Spleen (tissue), 11 donors: ENCODE measurements at regions not wholly inside any gene's neighbourhood (a gene's known extent, or its start where the extent isn't known, plus 50 kb on each side); places are given as distances from the start of the nearest gene placed in this dataset.
A peak's percentile ranks its signal among the peaks of the same experiment; 100 is the strongest.

Experiments used
- DNase-seq: peaks from one replicate; pipeline ENCODE4 v3.0.0-alpha.2; 2020
- H3K27ac ChIP-seq, 8 donors: fragments of 200-600 bp; sonication (generic) in 7 of 8; 1 replicate in 4 of 8; 2 replicates in 4 of 8; pipeline versions ENCODE4 v1.5.0 to v1.8.0; 2016 to 2021; ENCODE audit warnings: inconsistent platforms in 4 of 8, mild to moderate bottlenecking in 4 of 8, moderate library complexity in 1 of 8
- H3K27me3 ChIP-seq, 7 donors: fragments of 200-600 bp; sonication (generic) in 6 of 7; replicated peaks in 1 of 7; 1 replicate in 4 of 7; 2 replicates in 3 of 7; pipeline versions ENCODE4 v1.5.0 to v1.8.0; 2016 to 2021; ENCODE audit warnings: inconsistent platforms in 3 of 7, mild to moderate bottlenecking in 1 of 7
- H3K36me3 ChIP-seq, 6 donors: fragments of 200-600 bp; sonication (generic) in 5 of 6; 1 replicate in 4 of 6; 2 replicates in 2 of 6; pipeline versions ENCODE4 v1.5.0 to v1.8.0; 2016 to 2021; ENCODE audit warnings: inconsistent platforms in 2 of 6
- H3K4me1 ChIP-seq, 6 donors: fragments of 200-600 bp; sonication (generic) in 5 of 6; 1 replicate in 3 of 6; 2 replicates in 3 of 6; pipeline versions ENCODE4 v1.5.0 to v1.8.0; 2016 to 2021; ENCODE audit warnings: inconsistent platforms in 3 of 6
- H3K4me3 ChIP-seq, 8 donors: fragments of 200-600 bp; sonication (generic) in 7 of 8; 1 replicate in 4 of 8; 2 replicates in 4 of 8; pipeline versions ENCODE4 v1.5.0 to v1.8.0; 2016 to 2021; ENCODE audit warnings: inconsistent platforms in 4 of 8, mild to moderate bottlenecking in 4 of 8, moderate library complexity in 2 of 8
- H3K9me3 ChIP-seq, 8 donors: fragments of 200-600 bp; sonication (generic) in 7 of 8; 1 replicate in 4 of 8; 2 replicates in 4 of 8; pipeline versions ENCODE4 v1.5.0 to v1.8.0; 2016 to 2021; ENCODE audit warnings: inconsistent platforms in 4 of 8
- CTCF ChIP-seq, 11 experiments: fragments of 200-600 bp in 7 of 11; fragments of 450-650 bp in 4 of 11; sonication (generic) in 4 of 11; IDR thresholded peaks in 8 of 11; conservative IDR thresholded peaks in 3 of 11; 1 replicate in 7 of 11; 2 replicates in 4 of 11; pipeline versions ENCODE4 v1.4.0 to v1.8.0; 2016 to 2021; ENCODE audit warnings: antibody characterized with exemption in 11 of 11, inconsistent platforms in 4 of 11, mild to moderate bottlenecking in 1 of 11
- POLR2A ChIP-seq, 3 donors: fragments of 450-650 bp; IDR thresholded peaks; one replicate each; pipeline ENCODE4 v1.5.1; 2017; ENCODE audit warnings: antibody characterized with exemption in 3 of 3, mild to moderate bottlenecking in 1 of 3
- POLR2AphosphoS5 ChIP-seq, 3 donors: sonication (generic); formaldehyde crosslinking; IDR thresholded peaks; one replicate each; pipeline ENCODE4 v1.5.1; 2017; ENCODE audit warnings: antibody characterized with exemption in 3 of 3
- WGBS, 5 donors: extraction: QIAGEN DNeasy Blood & Tissue Kit in 3 of 5; methylation state at CpG; one replicate each; pipeline versions ENCODE4 v1.1.5 to v1.1.7; 2013 to 2018; 5-methylcytosine and 5-hydroxymethylcytosine counted together
- intact Hi-C: fragments of 100-400 bp; cut with DNase I; formaldehyde crosslinking; loops from one replicate; pipeline ENCODE4 v1.15.0; 2023; ENCODE audit warnings: low total_unique reads
- donor health status: healthy with polysubstance abuse.
- donor health status: DM: no; HTN: no; CAD: no; lungs with moderate emphysema.
- donor health status: DM: no; HTN: no; CAD: no.
- donor health status: Bipolar disorder and iron deficiency.
- donor health status: healthy.
- donor health status: DM: no; HTN: no; CAD: no.
- donor health status: DM: yes; HTN: yes; CAD: no.

GRCh38 chr1:201593200-201593921 is 54.4 kb downstream of the NAV1 start:
- peak; percentile 59 for DNase-seq
- 59 to 81% (median 66%) methylated on average over 7 of the region's 7 CpGs for WGBS, 5 donors
- Histone ChIP-seq H3K4me1 (peaks cover 0 to 26% (median 3%) of the 10 kb centered on the region in 6 donors), H3K36me3 (no peaks in the 10 kb centered on the region), H3K4me3 (no peak overlapping the region), H3K9me3 (no peaks in the 10 kb centered on the region), H3K27ac (no peak overlapping the region), H3K27me3 (no peaks in the 10 kb centered on the region)
- intact Hi-C loops: no loop called here
- TF ChIP-seq POLR2A (IDR thresholded peaks at IDR 0.05) (no peak), POLR2AphosphoS5 (IDR thresholded peaks at IDR 0.05) (peak in 1 of 3 donors; percentile 45)

- H3K27ac ChIP-seq: no peak overlapping the region
- H3K4me3 ChIP-seq: no peak overlapping the region
- WGBS, 5 donors: 63 to 88% (median 75%) methylated on average over 8 to 9 of the region's 9 CpGs
- H3K9me3 ChIP-seq: no peaks in the 10 kb centered on the region
- no peaks in the 10 kb centered on the region for H3K36me3 ChIP-seq
- TF ChIP-seq POLR2A (IDR thresholded peaks at IDR 0.05) (no peak), POLR2AphosphoS5 (IDR thresholded peaks at IDR 0.05) (no peak), CTCF (IDR thresholded peaks at IDR 0.05 in 8 of 11, conservative IDR thresholded peaks at IDR 0.05 in 3 of 11) (no peak)
- intact Hi-C loops: no loop called here
- H3K4me1 ChIP-seq: peaks cover 0 to 28% (median 3%) of the 10 kb centered on the region in 6 donors
- H3K27me3 ChIP-seq: no peaks in the 10 kb centered on the region
- peak; percentile 64 for DNase-seq
Measured at GRCh38 chr1:201594575-201595245, 55.8 kb downstream of the NAV1 start.

- Histone ChIP-seq H3K4me3 (no peak overlapping the region), H3K36me3 (no peaks in the 10 kb centered on the region), H3K9me3 (no peaks in the 10 kb centered on the region), H3K4me1 (peaks cover 0 to 28% (median 3%) of the 10 kb centered on the region in 6 donors), H3K27me3 (no peaks in the 10 kb centered on the region), H3K27ac (no peak overlapping the region)
- intact Hi-C loops: no loop called here
- WGBS, 5 donors: 75 to 93% (median 84%) methylated on average over 4 of the region's 4 CpGs
- no peak for TF ChIP-seq CTCF (IDR thresholded peaks at IDR 0.05 in 8 of 11, conservative IDR thresholded peaks at IDR 0.05 in 3 of 11)
- no peak for TF ChIP-seq POLR2AphosphoS5 (IDR thresholded peaks at IDR 0.05)
- no peak for TF ChIP-seq POLR2A (IDR thresholded peaks at IDR 0.05)
- DNase-seq: peak; percentile 59
Measured at GRCh38 chr1:201595381-201595780, 56.5 kb downstream of the NAV1 start.

GRCh38 chr1:201596101-201596868 is 57.4 kb downstream of the NAV1 start:
- intact Hi-C loops: no loop called here
- H3K4me3 ChIP-seq: no peak overlapping the region
- H3K9me3 ChIP-seq: no peaks in the 10 kb centered on the region
- peaks cover 0 to 28% (median 3%) of the 10 kb centered on the region in 6 donors for H3K4me1 ChIP-seq
- DNase-seq: no peak
- no peak for TF ChIP-seq POLR2AphosphoS5 (IDR thresholded peaks at IDR 0.05)
- no peak for TF ChIP-seq POLR2A (IDR thresholded peaks at IDR 0.05)
- TF ChIP-seq CTCF (IDR thresholded peaks at IDR 0.05 in 8 of 11, conservative IDR thresholded peaks at IDR 0.05 in 3 of 11): no peak
- H3K27ac ChIP-seq: no peak overlapping the region
- 74 to 96% (median 84%) methylated on average over 4 of the region's 4 CpGs for WGBS, 5 donors
- H3K27me3 ChIP-seq: no peaks in the 10 kb centered on the region
- H3K36me3 ChIP-seq: no peaks in the 10 kb centered on the region
